ENCODE measurements at regions not wholly inside any gene's neighbourhood (a gene's known extent, or its start where the extent isn't known, plus 50 kb on each side); places are given as distances from the start of the nearest gene placed in this dataset.

DNA sequence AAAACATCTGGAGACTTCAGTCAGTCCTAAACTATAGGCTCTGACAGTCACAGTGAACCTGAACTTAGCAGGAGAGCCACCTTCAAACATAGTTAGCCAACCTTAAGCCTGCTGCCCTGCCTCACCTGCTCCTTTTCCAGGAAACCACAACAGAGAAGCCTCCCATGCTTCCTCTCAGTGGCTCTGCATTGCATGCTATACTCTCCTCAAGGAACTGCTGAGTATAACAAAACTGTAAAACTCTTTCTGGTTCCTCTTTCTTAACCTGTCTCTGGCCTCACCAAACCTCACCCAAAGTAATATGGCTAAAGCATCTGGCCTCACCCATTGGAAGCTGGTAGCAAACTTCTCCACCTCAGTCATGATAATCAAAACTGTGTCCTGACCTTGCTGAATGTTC is 122.1 kb downstream of the ANKRD50 start:
- TF ChIP-seq POLR2A (IDR thresholded peaks at IDR 0.05; ENCODE audit: low read length) (no peak), GATA1 (IDR thresholded peaks at IDR 0.05; ENCODE audit: low read depth, low read length) (no peak)

All from erythroblast (primary cell).